Tibial nerve (tissue), 4 donors: ENCODE measurements at regions not wholly inside any gene's neighbourhood (a gene's known extent, or its start where the extent isn't known, plus 50 kb on each side); places are given as distances from the start of the nearest gene placed in this dataset.

Experiments used
- DNase-seq, 2 donors: peaks; one replicate each; pipeline ENCODE4 v3.0.0-alpha.2; 2019; ENCODE audit warnings: low spot score in 2 of 2
- H3K27ac ChIP-seq, 4 donors: fragments of 200-600 bp; sonication (generic) in 3 of 4; one replicate each; pipeline ENCODE4 v1.5.1; 2017 to 2019; ENCODE audit warnings: mild to moderate bottlenecking in 1 of 4
- H3K27me3 ChIP-seq, 2 donors: fragments of 200-600 bp; sonication (generic) in 1 of 2; one replicate each; pipeline versions ENCODE4 v1.5.1 to v1.6.0; 2017 to 2019
- H3K36me3 ChIP-seq, 3 donors: fragments of 200-600 bp; sonication (generic); one replicate each; pipeline ENCODE4 v1.5.1; 2018 to 2019
- H3K4me1 ChIP-seq, 4 donors: fragments of 200-600 bp; sonication (generic) in 3 of 4; one replicate each; pipeline ENCODE4 v1.5.1; 2017 to 2019
- H3K4me3 ChIP-seq, 4 donors: fragments of 200-600 bp; sonication (generic) in 3 of 4; one replicate each; pipeline ENCODE4 v1.5.1; 2017 to 2019; ENCODE audit warnings: mild to moderate bottlenecking in 1 of 4, moderate library complexity in 1 of 4
- H3K9me3 ChIP-seq, 4 donors: fragments of 200-600 bp; sonication (generic) in 3 of 4; one replicate each; pipeline ENCODE4 v1.5.1; 2017 to 2019
- CTCF ChIP-seq, 5 experiments: fragments of 200-600 bp in 3 of 5; fragments of 450-650 bp in 2 of 5; sonication (generic) in 3 of 5; IDR thresholded peaks; one replicate each; pipeline ENCODE4 v1.5.1; 2016 to 2019; ENCODE audit warnings: antibody characterized with exemption in 5 of 5, mild to moderate bottlenecking in 3 of 5, moderate library complexity in 2 of 5
- EP300 ChIP-seq, 2 donors: sonication (generic); formaldehyde crosslinking; IDR thresholded peaks; one replicate each; pipeline ENCODE4 v1.6.1; 2017; ENCODE audit warnings: antibody characterized with exemption in 2 of 2, mild to moderate bottlenecking in 1 of 2
- POLR2A ChIP-seq, 2 donors: fragments of 450-650 bp; IDR thresholded peaks; one replicate each; pipeline ENCODE4 v1.6.1; 2017; ENCODE audit warnings: antibody characterized with exemption in 2 of 2, mild to moderate bottlenecking in 2 of 2, moderate library complexity in 2 of 2
- WGBS, 2 donors: methylation state at CpG; one replicate each; pipeline ENCODE4 v1.1.5; 2018; 5-methylcytosine and 5-hydroxymethylcytosine counted together

- 75 to 80% methylated on average over 5 of the region's 5 CpGs for WGBS, 2 donors
Observed at GRCh38 chr16:55388131-55388862, 64.3 kb downstream of the IRX6 start.

GRCh38 chr16:55389426-55390073, 65.5 kb downstream of the IRX6 start:
- DNase-seq: no peak
- WGBS, 2 donors: 76 to 77% methylated on average over 9 of the region's 9 CpGs
- Histone ChIP-seq H3K27me3 (no peaks in the 10 kb centered on the region), H3K9me3 (no peaks in the 10 kb centered on the region), H3K27ac (no peak overlapping the region), H3K4me1 (peaks cover 0 to 5% (median 0%) of the 10 kb centered on the region in 4 donors), H3K36me3 (no peaks in the 10 kb centered on the region), H3K4me3 (no peak overlapping the region)
- TF ChIP-seq POLR2A (IDR thresholded peaks at IDR 0.05): no peak
- no peak for TF ChIP-seq EP300 (IDR thresholded peaks at IDR 0.05)
- no peak for TF ChIP-seq CTCF (IDR thresholded peaks at IDR 0.05)

More at GRCh38 chr16:55388131-55388862, 64.3 kb downstream of the IRX6 start:
- TF ChIP-seq CTCF (IDR thresholded peaks at IDR 0.05) (no peak), EP300 (IDR thresholded peaks at IDR 0.05) (no peak), POLR2A (IDR thresholded peaks at IDR 0.05) (no peak)
- Histone ChIP-seq H3K9me3 (no peaks in the 10 kb centered on the region), H3K27ac (no peak overlapping the region), H3K27me3 (no peaks in the 10 kb centered on the region), H3K36me3 (no peaks in the 10 kb centered on the region), H3K4me1 (no peaks in the 10 kb centered on the region), H3K4me3 (no peak overlapping the region)
- DNase-seq: no peak

GRCh38 chr16:55390630-55391237, 66.7 kb downstream of the IRX6 start:
- H3K27me3 ChIP-seq: no peaks in the 10 kb centered on the region
- TF ChIP-seq POLR2A (IDR thresholded peaks at IDR 0.05) (no peak), CTCF (IDR thresholded peaks at IDR 0.05) (no peak), EP300 (IDR thresholded peaks at IDR 0.05) (no peak)
- H3K36me3 ChIP-seq: no peaks in the 10 kb centered on the region
- no peak for DNase-seq
- H3K4me3 ChIP-seq: no peak overlapping the region
- no peak overlapping the region for H3K27ac ChIP-seq
- 65 to 71% methylated on average over 8 of the region's 8 CpGs for WGBS, 2 donors
- H3K9me3 ChIP-seq: no peaks in the 10 kb centered on the region
- peaks cover 0 to 5% (median 0%) of the 10 kb centered on the region in 4 donors for H3K4me1 ChIP-seq

GRCh38 chr16:55391760-55392375, 67.9 kb downstream of the IRX6 start:
- H3K4me1 ChIP-seq: peaks cover 0 to 5% (median 0%) of the 10 kb centered on the region in 4 donors
- no peak for DNase-seq
- WGBS, 2 donors: 52 to 57% methylated on average over 2 of the region's 2 CpGs
- no peak overlapping the region for H3K27ac ChIP-seq
- TF ChIP-seq CTCF (IDR thresholded peaks at IDR 0.05): no peak
- TF ChIP-seq POLR2A (IDR thresholded peaks at IDR 0.05): no peak
- TF ChIP-seq EP300 (IDR thresholded peaks at IDR 0.05): no peak
- H3K9me3 ChIP-seq: no peaks in the 10 kb centered on the region
- H3K36me3 ChIP-seq: no peaks in the 10 kb centered on the region
- no peak overlapping the region for H3K4me3 ChIP-seq
- H3K27me3 ChIP-seq: no peaks in the 10 kb centered on the region
